ENCODE measurements at regions not wholly inside any gene's neighbourhood (a gene's known extent, or its start where the extent isn't known, plus 50 kb on each side); places are given as distances from the start of the nearest gene placed in this dataset.
A peak's percentile ranks its signal among the peaks of the same experiment; 100 is the strongest.

DNA sequence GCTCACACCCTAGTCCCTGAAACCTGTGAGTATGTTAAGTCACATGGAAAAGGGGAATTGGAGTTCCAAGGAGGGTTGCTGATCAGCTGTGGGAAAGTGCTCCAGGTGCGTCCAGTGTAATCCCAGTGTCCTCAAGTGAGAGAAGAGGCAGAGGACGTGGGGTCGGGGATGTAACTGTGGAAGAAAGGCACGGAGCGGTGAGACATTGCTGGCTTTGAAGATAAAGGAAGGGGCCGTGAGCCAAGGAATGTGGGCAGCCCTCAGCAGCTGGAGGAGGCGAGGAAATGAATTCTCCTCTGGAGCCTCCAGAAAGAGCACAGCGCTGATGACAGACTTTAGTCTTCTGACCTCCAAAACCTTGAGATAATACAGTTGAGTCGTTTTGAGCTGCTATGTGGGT lies 191.6 kb upstream of the TMEM132C start:
- H3K4me3 Mint-ChIP-seq, result no peak overlapping the region
- H2AFZ ChIP-seq (ENCODE audit: low read length), result no peak overlapping the region
- peak; percentile 14 for DNase-seq
- H2BK20ac ChIP-seq (ENCODE audit: low read depth, low read length, poor library complexity, severe bottlenecking), result no peak overlapping the region
- H2AK5ac ChIP-seq (ENCODE audit: insufficient read length, low read length), result no peak overlapping the region
- peaks cover 15 to 22% of the 10 kb centered on the region in 2 experiments for H3K4me1 Mint-ChIP-seq
- no peak overlapping the region for H2BK15ac ChIP-seq (ENCODE audit: low read depth, low read length)
- no peaks in the 10 kb centered on the region for H3K4me1 ChIP-seq (ENCODE audit: insufficient read depth, low read length)
- H3K9me3 Mint-ChIP-seq, result peaks cover 9 to 10% of the 10 kb centered on the region in 2 experiments
- H3K56ac ChIP-seq (ENCODE audit: insufficient read length, low read depth, low read length), result no peak overlapping the region
- no peak overlapping the region for H2BK5ac ChIP-seq (ENCODE audit: insufficient read length, low read length)
- TF ChIP-seq, protein P1, sequence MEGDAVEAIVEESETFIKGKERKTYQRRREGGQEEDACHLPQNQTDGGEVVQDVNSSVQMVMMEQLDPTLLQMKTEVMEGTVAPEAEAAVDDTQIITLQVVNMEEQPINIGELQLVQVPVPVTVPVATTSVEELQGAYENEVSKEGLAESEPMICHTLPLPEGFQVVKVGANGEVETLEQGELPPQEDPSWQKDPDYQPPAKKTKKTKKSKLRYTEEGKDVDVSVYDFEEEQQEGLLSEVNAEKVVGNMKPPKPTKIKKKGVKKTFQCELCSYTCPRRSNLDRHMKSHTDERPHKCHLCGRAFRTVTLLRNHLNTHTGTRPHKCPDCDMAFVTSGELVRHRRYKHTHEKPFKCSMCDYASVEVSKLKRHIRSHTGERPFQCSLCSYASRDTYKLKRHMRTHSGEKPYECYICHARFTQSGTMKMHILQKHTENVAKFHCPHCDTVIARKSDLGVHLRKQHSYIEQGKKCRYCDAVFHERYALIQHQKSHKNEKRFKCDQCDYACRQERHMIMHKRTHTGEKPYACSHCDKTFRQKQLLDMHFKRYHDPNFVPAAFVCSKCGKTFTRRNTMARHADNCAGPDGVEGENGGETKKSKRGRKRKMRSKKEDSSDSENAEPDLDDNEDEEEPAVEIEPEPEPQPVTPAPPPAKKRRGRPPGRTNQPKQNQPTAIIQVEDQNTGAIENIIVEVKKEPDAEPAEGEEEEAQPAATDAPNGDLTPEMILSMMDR (conservative IDR thresholded peaks at IDR 0.05), result no peak
- no peak overlapping the region for H3K4ac ChIP-seq (ENCODE audit: low read depth, low read length)
- H3K9ac ChIP-seq (ENCODE audit: extremely low read depth, insufficient read length, low read length), result no peak overlapping the region
- H3K27ac Mint-ChIP-seq, result no peak overlapping the region
- H3K18ac ChIP-seq (ENCODE audit: insufficient read length, low read depth, low read length), result no peak overlapping the region
- H3K14ac ChIP-seq (ENCODE audit: insufficient read depth, low read length), result no peak overlapping the region
- H3K79me2 ChIP-seq (ENCODE audit: insufficient read depth, low read length), result no peaks in the 10 kb centered on the region
- H3K4me2 ChIP-seq (ENCODE audit: insufficient read depth, insufficient read length, low read length), result no peak overlapping the region
- H2BK12ac ChIP-seq (ENCODE audit: insufficient read length, low read depth, low read length), result no peak overlapping the region
- H2BK120ac ChIP-seq (ENCODE audit: low read depth, low read length, poor library complexity, severe bottlenecking), result no peak overlapping the region
- no peaks in the 10 kb centered on the region for H3K79me1 ChIP-seq (ENCODE audit: insufficient read depth, low read depth, low read length, poor library complexity, severe bottlenecking)
- no CpG with 5 or more reads among the region's 9 CpGs for WGBS (ENCODE audit: extremely low coverage, insufficient read length, low lambda C conversion rate)
- H3K23ac ChIP-seq (ENCODE audit: insufficient read length, low read depth, low read length), result no peak overlapping the region
- peaks cover 20% of the 10 kb centered on the region for H3K27me3 Mint-ChIP-seq (ENCODE audit: low read depth)
- H4K20me1 ChIP-seq (ENCODE audit: control insufficient read depth, insufficient read depth, insufficient read length), result no peaks in the 10 kb centered on the region
- H3K9me3 ChIP-seq (ENCODE audit: control insufficient read depth, low read depth, low read length), result no peaks in the 10 kb centered on the region
- no peak overlapping the region for H3T11ph ChIP-seq (ENCODE audit: low read length)
- H3K36me3 Mint-ChIP-seq (ENCODE audit: insufficient read depth in 1 of 3, low read depth in 3 of 3), result peaks cover 0 to 15% (median 7%) of the 10 kb centered on the region in 3 experiments; a peak in 5 of 7 replicates
- H4K5ac ChIP-seq (ENCODE audit: insufficient read length, low read depth, low read length), result no peak overlapping the region
- no peak overlapping the region for H3K27ac ChIP-seq (ENCODE audit: insufficient read length, low read depth, low read length)
- no peak overlapping the region for H4K8ac ChIP-seq (replicated peaks; ENCODE audit: insufficient read length, low read depth, low read length)
- no peak overlapping the region for H4K91ac ChIP-seq (ENCODE audit: insufficient read length, low read depth, low read length)
- H3K27me3 ChIP-seq (ENCODE audit: insufficient read depth, low read length), result no peaks in the 10 kb centered on the region
- no peaks in the 10 kb centered on the region for H3K23me2 ChIP-seq (ENCODE audit: insufficient read length, low read depth, low read length, poor library complexity, severe bottlenecking)

Data from H9 (cell line).